WTC11 (cell line): ENCODE measurements at regions not wholly inside any gene's neighbourhood (a gene's known extent, or its start where the extent isn't known, plus 50 kb on each side); places are given as distances from the start of the nearest gene placed in this dataset.

Source experiments
- ATAC-seq: fragments of 200-7000 bp; cut with Tn5 transposase; 2 replicates; pipeline ENCODE4 v1.10.0; 2021; ENCODE audit warnings: mild to moderate bottlenecking, moderate library complexity
- CTCF ChIA-PET: fragments of 300-600 bp; sonication (Branson Sonifier 250); formaldehyde crosslinking; loops from one replicate; lab custom pipeline; 2021; ENCODE audit warnings: antibody characterized with exemption; lab: Charles Lee
- POLR2A ChIA-PET: fragments of 350-600 bp; sonication (Branson Sonifier 250); formaldehyde crosslinking; loops from one replicate; lab custom pipeline; 2021; ENCODE audit warnings: antibody characterized with exemption; lab: Charles Lee
- DNase-seq: peaks from one replicate; pipeline ENCODE4 v3.0.0; 2021; ENCODE audit warnings: low spot score
- H3K27ac Mint-ChIP-seq: 2 replicates; pipeline ENCODE4 v1.8.0; 2021; ENCODE audit warnings: mixed read lengths
- H3K27me3 Mint-ChIP-seq: 2 replicates; pipeline ENCODE4 v1.8.0; 2021; ENCODE audit warnings: low read depth, mild to moderate bottlenecking, moderate library complexity, mixed read lengths
- H3K36me3 Mint-ChIP-seq: 2 replicates; pipeline ENCODE4 v1.8.0; 2021; ENCODE audit warnings: mixed read lengths
- H3K4me1 Mint-ChIP-seq: 2 replicates; pipeline ENCODE4 v1.8.0; 2022; ENCODE audit warnings: mixed read lengths
- H3K4me3 Mint-ChIP-seq: 2 replicates; pipeline ENCODE4 v1.8.0; 2021; ENCODE audit warnings: mild to moderate bottlenecking, moderate library complexity, mixed read lengths
- H3K9me3 Mint-ChIP-seq: 2 replicates; pipeline ENCODE4 v1.8.0; 2021; ENCODE audit warnings: mixed read lengths
- FOXJ3 ChIP-seq: sonication (generic); formaldehyde crosslinking; IDR thresholded peaks from 2 replicates; pipeline ENCODE4 v1.9.0; 2021; ENCODE audit warnings: missing genetic modification reagents, mild to moderate bottlenecking, borderline replicate concordance
- GABPB1 ChIP-seq: sonication (generic); formaldehyde crosslinking; IDR thresholded peaks from 2 replicates; pipeline ENCODE4 v1.8.1; 2023; ENCODE audit warnings: mild to moderate bottlenecking, missing genetic modification reagents
- HMGXB4 ChIP-seq: sonication (generic); formaldehyde crosslinking; IDR thresholded peaks from 2 replicates; pipeline ENCODE4 v1.8.1; 2023; ENCODE audit warnings: mild to moderate bottlenecking, moderate library complexity, missing genetic modification reagents
- IRF2 ChIP-seq: sonication (generic); formaldehyde crosslinking; IDR thresholded peaks from 2 replicates; pipeline ENCODE4 v1.8.0; 2022; ENCODE audit warnings: low read depth, missing genetic modification reagents, borderline replicate concordance
- JAZF1 ChIP-seq: fragments of 250-450 bp; sonication (Bioruptor Pico); IDR thresholded peaks from 2 replicates; pipeline ENCODE4 v1.9.0; 2021; ENCODE audit warnings: moderate library complexity, mild to moderate bottlenecking, inconsistent platforms
- MXD4 ChIP-seq: fragments of 250-450 bp; sonication (Bioruptor Pico); IDR thresholded peaks from 2 replicates; pipeline ENCODE4 v1.8.0; 2021; ENCODE audit warnings: mild to moderate bottlenecking, moderate library complexity, borderline replicate concordance
- NFATC4 ChIP-seq: fragments of 250-450 bp; sonication (Bioruptor Pico); IDR thresholded peaks from 2 replicates; pipeline ENCODE4 v1.9.0; 2021; ENCODE audit warnings: mild to moderate bottlenecking
- NFYB ChIP-seq: sonication (generic); formaldehyde crosslinking; conservative IDR thresholded peaks from 2 replicates; pipeline ENCODE4 v1.8.0; 2022; ENCODE audit warnings: low read depth, missing genetic modification reagents
- NR2C2 ChIP-seq: sonication (generic); formaldehyde crosslinking; IDR thresholded peaks from 2 replicates; pipeline ENCODE4 v1.8.0; 2022; ENCODE audit warnings: mild to moderate bottlenecking, missing genetic modification reagents
- PRRX2 ChIP-seq: fragments of 250-450 bp; sonication (Bioruptor Pico); IDR thresholded peaks from 2 replicates; pipeline ENCODE4 v1.8.0; 2021; ENCODE audit warnings: mild to moderate bottlenecking
- SMAD3 ChIP-seq: sonication (generic); formaldehyde crosslinking; IDR thresholded peaks from 2 replicates; pipeline ENCODE4 v1.8.0; 2022; ENCODE audit warnings: missing genetic modification reagents, mild to moderate bottlenecking, borderline replicate concordance
- SP1 ChIP-seq: sonication (generic); formaldehyde crosslinking; conservative IDR thresholded peaks from 2 replicates; pipeline ENCODE4 v1.8.1; 2022; ENCODE audit warnings: missing genetic modification reagents
- TEAD4 ChIP-seq: sonication (generic); formaldehyde crosslinking; IDR thresholded peaks from 2 replicates; pipeline ENCODE4 v1.8.0; 2022; ENCODE audit warnings: mild to moderate bottlenecking, missing genetic modification reagents
- USF2 ChIP-seq: sonication (generic); formaldehyde crosslinking; IDR thresholded peaks from 2 replicates; pipeline ENCODE4 v1.8.1; 2023; ENCODE audit warnings: mild to moderate bottlenecking, missing genetic modification reagents, moderate library complexity
- ZBTB43 ChIP-seq: sonication (generic); formaldehyde crosslinking; IDR thresholded peaks from 2 replicates; pipeline ENCODE4 v1.8.1; 2023; ENCODE audit warnings: mild to moderate bottlenecking, missing genetic modification reagents
- ZNF138 ChIP-seq: sonication (generic); formaldehyde crosslinking; conservative IDR thresholded peaks from 2 replicates; pipeline ENCODE4 v1.8.1; 2022; ENCODE audit warnings: mild to moderate bottlenecking, moderate library complexity, missing genetic modification reagents
- ZNF396 ChIP-seq: fragments of 250-450 bp; sonication (Bioruptor Pico); IDR thresholded peaks from 2 replicates; pipeline ENCODE4 v1.8.0; 2021; ENCODE audit warnings: mild to moderate bottlenecking, moderate library complexity, borderline replicate concordance
- ZNF532 ChIP-seq: fragments of 250-450 bp; sonication (Bioruptor Pico); IDR thresholded peaks from 2 replicates; pipeline ENCODE4 v1.9.0; 2021; ENCODE audit warnings: mild to moderate bottlenecking, borderline replicate concordance
- TF ChIP-seq, protein P1 (sequence below): sonication (generic); formaldehyde crosslinking; IDR thresholded peaks from 2 replicates; pipeline ENCODE4 v1.8.1; 2023; ENCODE audit warnings: mild to moderate bottlenecking, missing genetic modification reagents
- TF ChIP-seq, protein P2 (sequence below): sonication (generic); formaldehyde crosslinking; IDR thresholded peaks from 2 replicates; pipeline ENCODE4 v1.8.0; 2022; ENCODE audit warnings: mild to moderate bottlenecking, missing genetic modification reagents
- TF ChIP-seq, protein P3 (sequence below): sonication (generic); formaldehyde crosslinking; IDR thresholded peaks from 2 replicates; pipeline ENCODE4 v1.8.0; 2022; ENCODE audit warnings: mild to moderate bottlenecking, missing genetic modification reagents
- TF ChIP-seq, protein P4 (sequence below): sonication (generic); formaldehyde crosslinking; conservative IDR thresholded peaks from 2 replicates; pipeline ENCODE4 v1.8.1; 2022; ENCODE audit warnings: mild to moderate bottlenecking, missing genetic modification reagents
- TF ChIP-seq, protein P5 (sequence below): sonication (generic); formaldehyde crosslinking; IDR thresholded peaks from 2 replicates; pipeline ENCODE4 v1.8.1; 2023; ENCODE audit warnings: mild to moderate bottlenecking, missing genetic modification reagents, moderate library complexity

DNA sequence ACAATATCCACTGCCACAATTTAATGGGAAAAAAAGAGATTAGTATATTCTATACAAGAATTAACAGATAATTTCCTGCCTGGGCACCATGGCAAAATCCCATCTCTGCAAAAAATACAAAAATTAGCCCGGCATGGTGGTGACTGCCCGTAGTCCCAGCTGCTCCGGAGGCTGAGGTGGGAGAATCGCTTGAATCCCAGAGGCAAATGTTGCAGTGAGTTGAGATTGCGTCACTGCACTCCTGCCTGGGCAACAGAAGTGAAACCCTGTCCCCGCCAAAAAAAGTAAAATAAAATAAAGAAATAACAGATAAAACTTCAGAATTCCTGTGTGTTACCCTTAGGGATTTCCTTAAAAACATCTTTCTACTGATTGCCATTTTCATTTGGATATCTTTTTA lies 1194.8 kb upstream of the PIK3C3 start:
- DNase-seq = no peak
- no peak for ATAC-seq
- peaks cover 7% of the 10 kb centered on the region; the same call in 1 of the 2 replicates for H3K4me1 Mint-ChIP-seq
- TF ChIP-seq SP1 (CRISPR knock-in tag) = no peak
- TF ChIP-seq JAZF1 (CRISPR knock-in tag) = no peak
- no peak for TF ChIP-seq NFATC4
- TF ChIP-seq, protein P1, sequence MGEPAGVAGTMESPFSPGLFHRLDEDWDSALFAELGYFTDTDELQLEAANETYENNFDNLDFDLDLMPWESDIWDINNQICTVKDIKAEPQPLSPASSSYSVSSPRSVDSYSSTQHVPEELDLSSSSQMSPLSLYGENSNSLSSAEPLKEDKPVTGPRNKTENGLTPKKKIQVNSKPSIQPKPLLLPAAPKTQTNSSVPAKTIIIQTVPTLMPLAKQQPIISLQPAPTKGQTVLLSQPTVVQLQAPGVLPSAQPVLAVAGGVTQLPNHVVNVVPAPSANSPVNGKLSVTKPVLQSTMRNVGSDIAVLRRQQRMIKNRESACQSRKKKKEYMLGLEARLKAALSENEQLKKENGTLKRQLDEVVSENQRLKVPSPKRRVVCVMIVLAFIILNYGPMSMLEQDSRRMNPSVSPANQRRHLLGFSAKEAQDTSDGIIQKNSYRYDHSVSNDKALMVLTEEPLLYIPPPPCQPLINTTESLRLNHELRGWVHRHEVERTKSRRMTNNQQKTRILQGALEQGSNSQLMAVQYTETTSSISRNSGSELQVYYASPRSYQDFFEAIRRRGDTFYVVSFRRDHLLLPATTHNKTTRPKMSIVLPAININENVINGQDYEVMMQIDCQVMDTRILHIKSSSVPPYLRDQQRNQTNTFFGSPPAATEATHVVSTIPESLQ (CRISPR knock-in tag) = no peak
- TF ChIP-seq, protein P2, sequence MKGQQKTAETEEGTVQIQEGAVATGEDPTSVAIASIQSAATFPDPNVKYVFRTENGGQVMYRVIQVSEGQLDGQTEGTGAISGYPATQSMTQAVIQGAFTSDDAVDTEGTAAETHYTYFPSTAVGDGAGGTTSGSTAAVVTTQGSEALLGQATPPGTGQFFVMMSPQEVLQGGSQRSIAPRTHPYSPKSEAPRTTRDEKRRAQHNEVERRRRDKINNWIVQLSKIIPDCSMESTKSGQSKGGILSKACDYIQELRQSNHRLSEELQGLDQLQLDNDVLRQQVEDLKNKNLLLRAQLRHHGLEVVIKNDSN (CRISPR knock-in tag) = no peak
- no peak for TF ChIP-seq ZNF532 (CRISPR knock-in tag)
- no peak for TF ChIP-seq NFYB (CRISPR knock-in tag)
- TF ChIP-seq MXD4 (CRISPR knock-in tag) = no peak
- TF ChIP-seq TEAD4 = no peak
- no peak for TF ChIP-seq GABPB1 (CRISPR knock-in tag)
- no peak for TF ChIP-seq HMGXB4
- TF ChIP-seq IRF2 (CRISPR knock-in tag) = no peak
- TF ChIP-seq, protein P3, sequence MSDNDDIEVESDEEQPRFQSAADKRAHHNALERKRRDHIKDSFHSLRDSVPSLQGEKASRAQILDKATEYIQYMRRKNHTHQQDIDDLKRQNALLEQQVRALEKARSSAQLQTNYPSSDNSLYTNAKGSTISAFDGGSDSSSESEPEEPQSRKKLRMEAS = no peak
- TF ChIP-seq, protein P4, sequence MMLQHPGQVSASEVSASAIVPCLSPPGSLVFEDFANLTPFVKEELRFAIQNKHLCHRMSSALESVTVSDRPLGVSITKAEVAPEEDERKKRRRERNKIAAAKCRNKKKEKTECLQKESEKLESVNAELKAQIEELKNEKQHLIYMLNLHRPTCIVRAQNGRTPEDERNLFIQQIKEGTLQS (CRISPR knock-in tag) = no peak
- no peak for TF ChIP-seq ZBTB43 (CRISPR knock-in tag)
- ChIA-PET POLR2A (no interaction called here), CTCF (no interaction called here)
- no peaks in the 10 kb centered on the region for H3K36me3 Mint-ChIP-seq
- no peaks in the 10 kb centered on the region for H3K27me3 Mint-ChIP-seq
- H3K9me3 Mint-ChIP-seq = no peaks in the 10 kb centered on the region
- H3K27ac Mint-ChIP-seq = no peak overlapping the region
- H3K4me3 Mint-ChIP-seq = no peak overlapping the region

- CTCF ChIA-PET = no interaction called here
- H3K27ac Mint-ChIP-seq = no peak overlapping the region
- ATAC-seq = no peak
- no peaks in the 10 kb centered on the region for H3K27me3 Mint-ChIP-seq
- H3K4me1 Mint-ChIP-seq = peaks cover 3% of the 10 kb centered on the region; the same call in 1 of the 2 replicates
- H3K9me3 Mint-ChIP-seq = 0 out of 2 replicates have a peak, but pooled peaks cover 5% of the 10 kb centered on the region
- no peak overlapping the region for H3K4me3 Mint-ChIP-seq
- POLR2A ChIA-PET = no interaction called here
- no peak for DNase-seq
- no peaks in the 10 kb centered on the region for H3K36me3 Mint-ChIP-seq
- TF ChIP-seq FOXJ3 (CRISPR knock-in tag) (no peak), SMAD3 (CRISPR knock-in tag) (no peak), TEAD4 (no peak), PRRX2 (no peak), NR2C2 (no peak), ZNF396 (CRISPR knock-in tag) (no peak), USF2 (no peak), ZNF138 (CRISPR knock-in tag) (no peak)
- TF ChIP-seq, protein P3 = no peak
- TF ChIP-seq, protein P5, sequence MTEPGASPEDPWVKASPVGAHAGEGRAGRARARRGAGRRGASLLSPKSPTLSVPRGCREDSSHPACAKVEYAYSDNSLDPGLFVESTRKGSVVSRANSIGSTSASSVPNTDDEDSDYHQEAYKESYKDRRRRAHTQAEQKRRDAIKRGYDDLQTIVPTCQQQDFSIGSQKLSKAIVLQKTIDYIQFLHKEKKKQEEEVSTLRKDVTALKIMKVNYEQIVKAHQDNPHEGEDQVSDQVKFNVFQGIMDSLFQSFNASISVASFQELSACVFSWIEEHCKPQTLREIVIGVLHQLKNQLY (CRISPR knock-in tag) = no peak
These were observed 1200.6 kb upstream of the PIK3C3 start for GRCh38 chr18:40754477-40754876.
